Lung (tissue), 11 donors: ENCODE measurements at regions not wholly inside any gene's neighbourhood (a gene's known extent, or its start where the extent isn't known, plus 50 kb on each side); places are given as distances from the start of the nearest gene placed in this dataset.

Source experiments
- ATAC-seq: fragments of 200-7000 bp; cut with Tn5 transposase; one replicate; pipeline ENCODE4 v1.9.1; 2020; ENCODE audit warnings: moderate number of reproducible peaks; ENCODE audit not compliant: insufficient read depth, low FRiP score
- DNase-seq, 3 donors: peaks; one replicate each; pipeline ENCODE4 v3.0.0-alpha.2; 2013 to 2017
- H3K27ac ChIP-seq, 2 donors: one replicate each; pipeline ENCODE4 v1.5.1; 2013; ENCODE audit warnings: mild to moderate bottlenecking in 2 of 2, moderate library complexity in 2 of 2, control low read depth in 1 of 2, inconsistent platforms in 1 of 2, low read depth in 1 of 2, low read length in 1 of 2
- H3K27me3 ChIP-seq, 3 donors: one replicate each; pipeline ENCODE4 v1.5.1; 2013; ENCODE audit warnings: low read length in 2 of 3; ENCODE audit not compliant: control insufficient read depth in 3 of 3, insufficient read depth in 3 of 3
- H3K36me3 ChIP-seq, 4 donors: one replicate each; pipeline ENCODE4 v1.5.1; 2013; ENCODE audit warnings: low read length in 4 of 4, mild to moderate bottlenecking in 1 of 4, moderate library complexity in 1 of 4; ENCODE audit not compliant: control insufficient read depth in 4 of 4, insufficient read depth in 4 of 4
- H3K4me1 ChIP-seq, 5 donors: one replicate each; pipeline ENCODE4 v1.5.1; 2013; ENCODE audit warnings: low read length in 5 of 5, mild to moderate bottlenecking in 2 of 5, moderate library complexity in 1 of 5; ENCODE audit not compliant: control insufficient read depth in 5 of 5, insufficient read depth in 5 of 5
- H3K4me3 ChIP-seq: one replicate; pipeline ENCODE4 v1.5.1; 2013; ENCODE audit warnings: mild to moderate bottlenecking, control low read depth, moderate library complexity
- H3K9ac ChIP-seq, 2 donors: one replicate each; pipeline ENCODE4 v1.5.1; 2013; ENCODE audit warnings: low read length in 2 of 2, control low read depth in 1 of 2; ENCODE audit not compliant: insufficient read depth in 1 of 2
- H3K9me3 ChIP-seq, 4 donors: one replicate each; pipeline ENCODE4 v1.5.1; 2013; ENCODE audit warnings: low read length in 3 of 4, mild to moderate bottlenecking in 1 of 4, moderate library complexity in 1 of 4; ENCODE audit not compliant: control insufficient read depth in 4 of 4, insufficient read depth in 3 of 4
- whole genome bisulfite sequencing, 2 donors: extraction: QIAGEN DNeasy Blood & Tissue Kit; methylation state at CpG; one replicate each; pipeline ENCODE4 v1.1.7; 2013; 5-methylcytosine and 5-hydroxymethylcytosine counted together
- TF ChIP-seq, protein P1 (sequence below): IDR thresholded peaks from 2 replicates; pipeline ENCODE4 v1.5.1; 2012; ENCODE audit warnings: mild to moderate bottlenecking; ENCODE audit errors: control extremely low read depth, extremely low read depth
- donor health status: control.
- donor health status: control.
- donor health status: Bipolar disorder and iron deficiency.
- donor health status: healthy.
- donor health status: DM: yes; HTN: yes; CAD: no.

DNA sequence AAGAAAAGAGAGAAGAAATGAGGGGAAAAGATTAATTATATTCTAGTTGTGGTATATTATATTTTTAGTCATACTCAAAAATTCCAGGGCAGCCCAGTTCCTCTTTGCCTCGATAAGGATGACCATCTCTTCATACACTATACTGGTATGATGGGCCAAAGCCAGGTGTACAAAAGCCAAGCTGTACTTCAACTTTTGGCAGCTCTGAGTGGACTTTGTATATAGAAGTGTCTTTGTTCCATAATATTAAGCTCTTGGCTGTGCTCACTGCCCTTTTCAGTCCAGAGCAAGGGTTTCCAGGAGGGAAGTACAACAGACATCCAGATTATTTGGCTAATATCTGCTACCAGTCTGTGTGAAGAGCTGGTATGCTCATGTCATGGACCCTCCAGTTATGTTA is 934.3 kb upstream of the CDH10 start:
- no peak for ATAC-seq

DNA sequence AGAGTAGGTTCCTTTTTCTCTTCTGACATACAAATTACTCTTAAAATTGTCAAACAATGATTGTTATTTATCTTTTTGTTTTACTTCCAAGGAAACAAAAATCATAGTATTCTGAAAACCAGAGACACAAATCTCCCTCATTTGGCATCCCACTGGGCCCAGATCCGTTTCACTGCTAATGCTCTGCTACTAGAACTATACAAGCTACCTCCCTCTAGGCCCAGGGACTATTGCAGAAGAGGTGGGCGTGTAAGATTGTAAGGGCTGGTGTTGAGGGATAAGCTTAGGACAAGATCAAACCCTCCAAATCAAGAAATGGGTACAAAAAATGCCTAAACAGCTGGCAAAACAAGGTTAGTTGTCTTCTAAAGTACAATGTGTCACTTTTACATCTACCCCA is 928.9 kb upstream of the CDH10 start:
- DNase-seq (no peak), ATAC-seq (no peak)
- Histone ChIP-seq H3K36me3 (no peaks in the 10 kb centered on the region), H3K9ac (no peak overlapping the region), H3K4me1 (no peaks in the 10 kb centered on the region), H3K27me3 (no peaks in the 10 kb centered on the region), H3K27ac (no peak overlapping the region), H3K9me3 (peaks cover 0 to 4% (median 0%) of the 10 kb centered on the region in 4 donors), H3K4me3 (no peak overlapping the region)
- WGBS, 2 donors = 69 to 76% methylated on average over 2 of the region's 2 CpGs
- TF ChIP-seq, protein P1, sequence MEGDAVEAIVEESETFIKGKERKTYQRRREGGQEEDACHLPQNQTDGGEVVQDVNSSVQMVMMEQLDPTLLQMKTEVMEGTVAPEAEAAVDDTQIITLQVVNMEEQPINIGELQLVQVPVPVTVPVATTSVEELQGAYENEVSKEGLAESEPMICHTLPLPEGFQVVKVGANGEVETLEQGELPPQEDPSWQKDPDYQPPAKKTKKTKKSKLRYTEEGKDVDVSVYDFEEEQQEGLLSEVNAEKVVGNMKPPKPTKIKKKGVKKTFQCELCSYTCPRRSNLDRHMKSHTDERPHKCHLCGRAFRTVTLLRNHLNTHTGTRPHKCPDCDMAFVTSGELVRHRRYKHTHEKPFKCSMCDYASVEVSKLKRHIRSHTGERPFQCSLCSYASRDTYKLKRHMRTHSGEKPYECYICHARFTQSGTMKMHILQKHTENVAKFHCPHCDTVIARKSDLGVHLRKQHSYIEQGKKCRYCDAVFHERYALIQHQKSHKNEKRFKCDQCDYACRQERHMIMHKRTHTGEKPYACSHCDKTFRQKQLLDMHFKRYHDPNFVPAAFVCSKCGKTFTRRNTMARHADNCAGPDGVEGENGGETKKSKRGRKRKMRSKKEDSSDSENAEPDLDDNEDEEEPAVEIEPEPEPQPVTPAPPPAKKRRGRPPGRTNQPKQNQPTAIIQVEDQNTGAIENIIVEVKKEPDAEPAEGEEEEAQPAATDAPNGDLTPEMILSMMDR = no peak

More for the DNA sequence above, 934.3 kb upstream of the CDH10 start:
- Histone ChIP-seq H3K27me3 (no peaks in the 10 kb centered on the region), H3K36me3 (no peaks in the 10 kb centered on the region), H3K4me1 (no peaks in the 10 kb centered on the region), H3K27ac (no peak overlapping the region), H3K4me3 (no peak overlapping the region), H3K9me3 (no peaks in the 10 kb centered on the region), H3K9ac (no peak overlapping the region)
- WGBS, 2 donors = 55 to 74% methylated on average over 1 of the region's 1 CpG
- TF ChIP-seq, protein P1 = no peak
- peak in 2 of 3 donors; percentile 53 to 76 for DNase-seq

DNA sequence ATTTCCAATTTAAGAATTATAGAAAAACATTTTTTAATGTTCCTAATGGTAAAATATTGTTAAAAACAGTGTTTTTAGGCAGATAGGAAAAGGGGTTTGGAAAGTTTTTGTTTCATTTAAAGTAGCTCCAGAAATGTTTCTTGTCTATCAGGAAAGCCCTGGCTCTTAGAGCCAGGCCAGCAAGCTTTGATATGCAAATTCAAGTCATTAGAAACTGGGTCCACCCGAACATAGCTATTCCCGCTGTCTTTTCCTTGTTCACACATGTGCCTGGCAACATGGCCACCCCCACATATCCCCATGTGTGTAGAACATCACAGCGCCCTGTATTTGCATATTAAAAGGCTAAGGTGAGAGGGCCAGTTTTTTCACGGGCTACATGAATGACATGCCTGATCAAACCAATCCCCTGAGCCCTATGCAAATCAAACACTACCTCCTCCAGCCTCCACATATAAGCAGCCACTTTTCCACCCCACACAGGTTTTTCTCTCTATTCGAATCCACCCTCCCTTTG is 925.3 kb upstream of the CDH10 start:
- H3K4me1 ChIP-seq = no peaks in the 10 kb centered on the region
- H3K27ac ChIP-seq = no peak overlapping the region
- DNase-seq (no peak), ATAC-seq (no peak)
- H3K36me3 ChIP-seq = no peaks in the 10 kb centered on the region
- WGBS, 2 donors = 70 to 83% methylated on average over 5 of the region's 5 CpGs
- H3K9me3 ChIP-seq = peaks cover 0 to 4% (median 0%) of the 10 kb centered on the region in 4 donors
- TF ChIP-seq, protein P1 = no peak
- no peak overlapping the region for H3K4me3 ChIP-seq
- no peaks in the 10 kb centered on the region for H3K27me3 ChIP-seq
- H3K9ac ChIP-seq = no peak overlapping the region
